HG02885 (cell line): ENCODE measurements at regions not wholly inside any gene's neighbourhood (a gene's known extent, or its start where the extent isn't known, plus 50 kb on each side); places are given as distances from the start of the nearest gene placed in this dataset.
"Not testable (repeated sequence)": the region's sequence is repeated elsewhere in the genome, so short reads cannot be mapped to it uniquely, and the experiment has no call there.

Experiments used
- ATAC-seq: cut with Tn5 transposase; IDR thresholded peaks from one replicate; pipeline ENCODE4 v1.9.1; 2021; ENCODE audit warnings: mild to moderate bottlenecking; ENCODE audit not compliant: unreplicated experiment, poor library complexity

DNA sequence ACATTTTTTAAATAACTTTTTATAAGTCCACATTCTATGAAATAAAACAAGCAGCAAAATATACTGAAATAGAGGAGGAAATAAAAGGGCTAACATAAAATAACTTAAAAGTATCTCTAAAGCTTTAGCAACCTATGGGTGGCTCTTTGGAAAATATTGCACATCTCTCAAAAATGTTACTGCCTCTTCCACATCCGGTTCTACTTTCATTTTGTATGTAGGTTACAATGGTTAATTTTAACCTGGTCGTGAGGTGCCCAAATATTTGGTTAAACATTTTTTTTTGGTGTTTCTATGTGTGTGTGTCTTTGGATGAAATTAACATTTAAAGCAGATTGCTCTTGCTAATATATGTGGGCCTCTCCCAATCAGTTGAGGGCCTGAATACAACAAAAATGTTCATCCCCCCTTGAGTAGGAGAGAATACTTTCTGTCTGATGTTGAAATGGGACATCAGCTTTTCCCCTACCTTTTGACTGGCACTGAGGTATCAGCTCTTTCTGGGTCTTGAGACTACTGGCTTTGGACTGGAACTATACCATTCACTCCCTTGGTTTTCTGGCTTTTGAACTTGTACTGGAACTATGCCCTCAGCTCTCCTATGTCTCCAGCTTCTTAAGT, 353.0 kb downstream of the ADAM29 start:
- ATAC-seq: peak; percentile 94

DNA sequence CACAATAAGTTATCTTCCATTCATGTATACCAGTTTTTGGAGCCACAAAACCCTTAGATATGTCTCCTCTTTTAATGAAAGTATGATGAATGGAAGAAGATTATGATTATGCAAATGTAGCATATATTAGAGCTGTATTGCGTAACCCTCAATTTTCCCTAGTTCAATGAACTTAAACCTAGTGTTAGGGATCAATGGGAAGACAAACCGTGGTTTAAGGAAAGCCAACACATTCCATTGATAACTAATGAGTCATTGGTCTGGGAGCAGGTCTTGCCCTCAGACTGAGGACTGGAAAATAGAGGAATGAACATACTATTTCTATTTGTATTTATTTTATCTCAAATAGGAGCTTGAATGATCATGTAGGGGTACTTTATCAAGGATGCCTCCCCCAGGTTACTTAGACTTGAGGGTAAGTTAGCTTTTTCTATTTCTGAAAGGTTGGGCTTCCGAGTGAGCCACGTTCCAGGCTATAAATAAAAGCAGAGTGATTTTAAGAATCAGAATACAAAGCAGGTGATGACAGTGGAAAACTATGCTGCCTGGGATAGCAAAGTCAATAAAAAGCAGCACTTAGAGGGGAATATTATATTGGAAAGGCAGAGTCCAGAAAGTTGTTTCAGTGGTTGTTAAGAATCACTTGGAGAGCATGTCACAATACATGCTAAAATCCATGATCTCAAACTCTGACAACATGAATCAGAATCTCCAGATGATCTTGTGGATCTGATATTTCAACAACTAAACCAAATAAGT, 356.0 kb downstream of the ADAM29 start:
- no peak for ATAC-seq

DNA sequence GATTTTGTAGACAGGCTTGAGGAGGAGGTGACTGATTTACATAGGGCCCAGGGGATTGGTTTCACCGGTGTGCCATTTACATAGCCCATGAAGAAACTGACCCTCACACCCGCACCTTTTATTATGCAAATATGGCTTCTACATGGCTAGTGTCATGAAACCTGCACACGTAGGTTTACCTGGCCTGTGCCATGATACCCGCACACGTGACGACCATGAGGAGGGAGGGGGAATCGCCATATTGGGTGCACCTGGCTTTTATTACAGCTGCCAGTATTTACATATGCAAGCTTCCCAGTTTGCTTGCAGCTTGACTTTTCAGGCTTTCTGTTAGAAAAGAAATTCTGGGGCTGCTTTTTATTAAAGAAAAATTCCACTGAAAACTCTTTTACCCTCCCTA, 359.7 kb downstream of the ADAM29 start:
- no peak for ATAC-seq

DNA sequence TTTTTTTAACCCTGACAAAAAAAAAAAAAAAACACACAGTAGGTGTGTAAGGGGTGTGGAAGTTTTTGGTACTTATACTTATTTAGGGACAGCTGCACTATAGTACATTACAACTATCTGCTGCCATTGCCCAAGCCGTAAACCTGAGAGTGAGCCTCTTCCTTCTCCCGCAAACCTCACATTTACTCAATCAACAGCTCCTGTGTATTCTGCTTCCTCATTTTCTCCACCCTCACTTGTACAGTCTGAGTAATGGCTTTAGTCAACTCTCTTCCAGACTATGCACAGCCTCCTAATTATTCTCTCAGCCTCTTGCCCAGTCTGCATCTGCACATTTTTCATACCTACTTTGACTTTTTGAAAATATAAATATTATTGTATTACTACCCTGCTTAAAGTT, 362.0 kb downstream of the ADAM29 start:
- no peak for ATAC-seq

DNA sequence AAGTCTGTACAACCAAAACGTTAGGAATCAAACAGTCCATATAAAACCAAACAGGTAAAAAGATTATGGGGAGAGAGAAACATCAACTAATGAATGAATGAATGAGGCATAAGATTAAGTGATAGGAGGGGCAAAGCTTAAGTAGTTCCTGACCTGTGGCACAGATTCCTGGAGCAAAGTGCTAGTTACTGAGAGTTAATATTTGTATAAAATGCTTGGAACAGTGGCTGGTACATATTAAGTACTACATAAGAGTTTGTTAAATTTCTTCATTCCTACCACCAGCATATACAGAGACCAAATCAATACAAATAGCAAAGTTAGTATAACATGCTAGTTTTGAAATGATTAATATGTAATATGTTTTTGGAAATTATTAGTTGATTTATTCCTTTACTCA, 363.7 kb downstream of the ADAM29 start:
- ATAC-seq: no peak

DNA sequence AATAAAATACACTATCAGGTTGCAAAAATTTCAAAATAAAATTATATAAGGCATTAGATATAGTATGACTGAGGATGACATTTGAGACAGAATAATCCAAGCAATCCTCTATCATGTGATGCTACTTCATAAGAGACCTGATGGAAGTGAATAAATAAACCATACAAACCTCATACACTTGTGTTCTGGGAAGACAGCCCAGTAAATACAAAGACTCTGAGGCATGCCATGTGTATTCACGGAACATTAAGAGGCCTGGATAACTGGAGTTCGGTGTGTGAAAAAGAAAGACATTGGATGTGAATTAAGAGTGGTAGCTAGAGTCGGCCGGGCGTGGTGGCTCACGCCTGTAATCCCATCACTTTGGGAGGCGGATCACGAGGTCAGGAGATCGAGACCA, 364.2 kb downstream of the ADAM29 start:
- no peak for ATAC-seq

DNA sequence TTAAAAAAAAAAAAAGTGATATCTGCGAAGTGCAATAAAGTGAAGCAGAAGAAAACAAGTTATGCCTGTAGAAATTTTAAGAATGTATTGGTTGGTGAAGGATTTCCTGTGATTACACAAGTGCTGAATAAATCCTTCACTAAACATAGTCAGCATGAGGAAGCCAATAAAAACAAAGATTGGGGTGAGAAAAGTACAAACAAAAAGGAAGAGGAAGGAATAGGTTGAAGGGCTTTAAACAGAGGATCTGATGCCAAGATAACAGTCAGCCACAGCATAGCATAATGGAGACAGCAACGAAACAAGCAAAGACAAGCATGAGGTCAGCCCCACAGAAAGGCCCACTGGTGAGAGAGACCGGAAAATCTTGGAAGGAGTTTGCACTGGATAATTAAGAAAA, 372.2 kb downstream of the ADAM29 start:
- no peak for ATAC-seq

DNA sequence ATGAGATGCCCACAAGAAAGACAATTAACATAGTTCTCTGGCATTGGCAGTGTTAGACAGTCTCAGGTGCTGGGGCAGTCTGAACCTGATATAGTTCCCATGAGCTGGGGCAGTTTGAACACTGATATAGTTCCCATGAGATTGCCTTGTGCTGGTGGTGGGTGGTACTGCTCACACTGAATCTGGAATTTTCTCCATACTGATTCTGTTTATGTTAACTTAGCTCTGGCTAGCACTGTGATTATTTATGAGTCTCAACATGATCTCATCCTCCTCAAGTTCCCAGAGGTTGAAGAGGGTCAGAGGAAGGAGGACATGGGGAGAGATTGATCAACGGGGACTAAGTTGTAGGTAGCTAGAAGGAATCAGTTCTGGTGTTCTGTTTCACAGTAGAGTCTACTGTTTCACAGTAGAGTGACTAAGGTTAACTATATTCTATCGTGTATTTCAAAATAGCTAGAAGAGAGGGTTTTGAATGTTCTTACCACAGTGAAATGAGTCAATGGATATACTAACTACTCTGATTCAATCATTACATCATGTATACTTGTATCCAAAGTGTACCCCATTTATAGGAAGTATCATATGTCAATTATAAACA, 379.9 kb downstream of the ADAM29 start:
- ATAC-seq: no peak

DNA sequence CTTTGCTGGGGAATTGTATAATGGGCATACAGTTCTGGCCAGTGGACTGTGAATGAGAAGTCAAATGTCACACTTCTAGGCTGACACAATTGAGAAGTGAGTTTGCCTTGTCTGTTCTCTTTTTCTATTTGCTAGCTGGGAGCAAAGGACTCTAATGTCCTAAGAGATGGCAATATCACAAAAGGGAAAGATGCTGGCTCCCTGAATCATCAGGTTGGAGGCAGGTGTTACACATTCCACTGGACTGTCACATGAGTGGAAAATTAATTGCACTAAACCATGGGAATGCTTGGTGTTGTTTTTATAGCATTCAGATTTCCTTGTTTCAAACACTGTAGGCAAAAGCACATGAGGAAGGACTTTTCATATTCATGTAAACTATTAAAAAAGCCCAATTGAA, 388.3 kb downstream of the ADAM29 start:
- no peak for ATAC-seq

DNA sequence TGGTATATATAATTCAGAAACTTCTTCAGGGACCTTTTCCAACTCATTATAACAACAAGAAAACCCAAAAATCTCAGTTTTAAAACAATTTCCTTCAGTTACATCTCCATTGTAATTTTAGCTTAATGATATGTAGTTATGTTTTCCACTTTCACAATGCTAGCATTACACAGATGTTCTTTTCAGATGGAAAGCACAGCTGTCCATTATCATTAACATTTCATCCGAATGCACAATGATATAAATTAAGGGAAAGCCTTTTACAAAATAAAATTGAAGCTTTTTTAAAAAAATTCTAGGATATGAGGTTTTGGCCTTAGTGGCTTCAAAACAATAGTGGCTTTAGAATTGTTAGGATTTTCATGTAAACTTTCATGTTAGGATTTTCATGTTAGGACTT, 389.2 kb downstream of the ADAM29 start:
- no peak for ATAC-seq

DNA sequence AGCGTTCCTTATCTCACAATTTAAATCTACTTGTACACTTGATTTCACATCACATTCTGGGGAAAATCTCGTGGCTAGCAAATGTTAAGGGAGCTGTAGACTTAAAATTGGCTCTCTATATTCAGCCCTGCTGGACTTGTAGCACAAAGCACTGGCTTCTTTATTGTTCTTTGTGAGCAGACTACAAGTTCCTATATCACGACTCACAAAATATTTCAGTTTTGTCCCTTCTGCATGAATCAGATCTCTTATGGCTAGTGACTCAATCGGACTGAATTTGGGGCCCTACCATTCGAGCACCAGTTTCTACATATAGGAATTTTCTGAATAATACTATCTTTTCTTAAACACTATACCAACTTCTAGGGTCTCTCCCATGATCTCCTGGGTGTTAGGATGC, 390.1 kb downstream of the ADAM29 start:
- ATAC-seq: no peak

DNA sequence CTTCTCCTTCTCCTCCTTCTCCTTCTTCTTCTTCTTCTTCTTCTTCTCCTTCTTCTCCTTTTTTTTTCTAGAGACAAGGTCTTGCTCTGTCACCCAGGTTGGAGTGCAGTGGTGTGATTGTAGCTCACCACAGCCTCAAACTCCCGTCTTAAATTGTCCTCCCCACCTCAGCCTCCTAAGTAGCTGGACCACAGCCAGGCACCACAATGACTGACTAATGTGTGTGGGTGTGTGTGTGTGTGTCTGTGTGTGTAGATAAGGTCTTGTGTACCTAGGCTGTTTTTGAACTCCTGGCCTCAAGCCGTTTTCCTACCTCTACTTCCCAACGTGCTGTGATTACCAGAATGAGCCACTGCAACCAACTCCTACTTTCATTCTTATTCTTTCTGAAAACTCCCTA, 390.9 kb downstream of the ADAM29 start:
- ATAC-seq: no peak

DNA sequence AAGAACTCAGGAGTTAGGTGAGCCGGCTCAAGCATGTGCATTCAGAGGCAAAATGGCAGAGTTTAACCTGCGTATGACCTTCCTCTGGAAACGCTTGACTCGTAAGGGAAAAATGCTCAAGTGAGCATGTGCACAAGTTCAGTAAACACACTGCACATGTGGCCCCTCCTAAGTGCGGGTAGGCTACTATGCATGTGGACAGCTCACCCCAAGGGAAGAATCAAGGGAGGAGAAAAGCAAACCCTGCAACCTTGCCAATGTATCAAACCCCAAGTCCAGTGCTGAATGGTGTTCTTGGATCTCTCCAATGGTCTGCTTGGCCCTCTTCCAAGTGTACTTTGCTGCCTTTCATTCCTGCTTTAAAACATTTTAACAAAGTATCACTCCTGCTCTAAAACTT, 407.1 kb downstream of the ADAM29 start:
- ATAC-seq: no peak

DNA sequence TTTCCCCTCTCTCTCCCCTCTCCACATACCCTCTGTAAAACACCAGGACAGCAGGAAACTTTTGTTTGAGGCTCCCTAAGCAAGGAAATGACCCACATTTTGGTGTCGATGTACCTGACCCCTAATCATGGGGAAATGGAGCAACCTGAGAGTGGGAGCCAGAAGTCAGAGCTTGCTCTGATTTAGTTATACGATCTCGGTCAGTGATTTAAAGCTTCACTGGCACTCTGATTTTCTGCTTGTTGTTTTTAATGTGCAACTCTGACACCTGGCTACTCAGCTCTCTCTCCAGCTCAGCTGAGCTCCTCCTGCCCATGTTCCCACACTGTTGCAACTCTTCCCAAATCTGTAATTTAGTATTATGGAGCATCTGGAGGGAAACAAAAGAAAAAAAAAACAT, 408.6 kb downstream of the ADAM29 start:
- ATAC-seq: no peak

DNA sequence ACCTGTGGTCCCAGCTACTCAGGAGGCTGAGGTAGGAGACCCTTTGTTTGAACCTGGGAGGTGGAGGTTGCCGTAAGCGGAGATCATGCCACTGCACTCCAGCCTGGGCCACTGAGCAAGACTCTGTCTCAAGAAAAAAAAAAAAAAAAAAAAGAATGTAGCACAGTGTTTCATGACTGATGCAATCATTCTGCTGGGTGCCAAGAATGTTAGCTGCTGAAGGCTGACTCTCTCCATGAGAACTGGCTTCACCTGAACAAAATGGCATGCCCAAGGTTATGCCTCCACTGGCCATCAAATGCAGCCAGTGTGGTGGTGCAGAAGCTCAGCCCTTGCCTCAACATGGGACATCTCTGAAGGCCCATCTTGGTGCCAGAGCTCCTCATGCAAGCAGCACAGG, 412.1 kb downstream of the ADAM29 start:
- no peak for ATAC-seq

DNA sequence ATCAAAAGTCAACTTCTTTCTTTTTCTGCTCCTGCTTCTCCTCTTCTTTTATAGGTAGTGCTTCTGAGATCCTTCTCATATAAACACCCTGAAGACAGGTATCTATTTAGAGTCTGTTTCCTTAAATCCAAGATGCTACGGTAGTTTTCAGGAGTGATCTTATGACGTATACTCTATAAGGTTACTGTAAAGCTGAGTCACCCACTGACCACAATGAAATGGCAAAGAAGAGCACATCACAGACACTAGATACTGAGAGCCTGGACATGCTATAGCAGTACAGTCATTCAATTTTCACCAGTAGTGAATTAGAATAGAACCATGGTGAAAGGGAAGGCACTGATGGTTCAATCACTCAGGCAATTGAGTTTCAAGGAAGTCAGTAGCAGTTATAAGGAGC, 412.5 kb downstream of the ADAM29 start:
- no peak for ATAC-seq

DNA sequence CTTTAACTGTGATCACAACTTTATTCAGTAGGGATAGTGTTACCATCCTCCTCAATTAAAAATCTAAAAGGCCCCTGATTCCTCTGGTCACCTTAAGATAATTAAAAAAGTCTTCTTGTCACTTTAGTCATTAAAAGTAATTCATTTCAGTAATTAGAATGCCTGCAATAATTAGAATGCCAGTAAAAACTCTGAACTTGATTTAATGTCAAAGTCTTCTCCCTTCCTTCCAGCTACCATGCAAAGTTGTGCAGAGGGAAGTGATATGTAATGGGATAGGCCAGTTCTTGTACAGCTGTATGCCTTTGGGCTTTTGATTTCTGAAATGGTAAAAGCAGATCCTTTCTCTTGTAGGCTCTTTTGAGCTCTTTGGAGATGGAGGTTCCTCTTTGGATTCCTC, 417.2 kb downstream of the ADAM29 start:
- no peak for ATAC-seq

DNA sequence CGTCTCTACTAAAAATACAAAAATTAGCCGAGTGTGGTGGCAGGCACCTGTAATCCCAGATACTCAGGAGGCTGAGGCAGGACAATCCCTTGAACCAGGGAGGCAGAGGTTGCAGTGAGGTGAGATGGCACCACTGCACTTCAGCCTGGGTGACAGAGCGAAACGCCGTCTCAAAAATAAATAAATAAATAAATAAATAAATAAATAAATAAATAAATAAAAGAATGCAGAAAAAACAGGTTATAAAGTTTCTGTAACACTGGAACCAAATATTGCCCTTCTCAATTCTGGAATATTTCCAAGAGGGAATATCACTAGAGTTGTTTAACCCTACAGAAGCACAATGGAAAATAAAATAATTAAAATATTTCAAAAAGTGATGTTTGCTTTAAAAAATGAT, 418.4 kb downstream of the ADAM29 start:
- ATAC-seq: not testable (repeated sequence)

DNA sequence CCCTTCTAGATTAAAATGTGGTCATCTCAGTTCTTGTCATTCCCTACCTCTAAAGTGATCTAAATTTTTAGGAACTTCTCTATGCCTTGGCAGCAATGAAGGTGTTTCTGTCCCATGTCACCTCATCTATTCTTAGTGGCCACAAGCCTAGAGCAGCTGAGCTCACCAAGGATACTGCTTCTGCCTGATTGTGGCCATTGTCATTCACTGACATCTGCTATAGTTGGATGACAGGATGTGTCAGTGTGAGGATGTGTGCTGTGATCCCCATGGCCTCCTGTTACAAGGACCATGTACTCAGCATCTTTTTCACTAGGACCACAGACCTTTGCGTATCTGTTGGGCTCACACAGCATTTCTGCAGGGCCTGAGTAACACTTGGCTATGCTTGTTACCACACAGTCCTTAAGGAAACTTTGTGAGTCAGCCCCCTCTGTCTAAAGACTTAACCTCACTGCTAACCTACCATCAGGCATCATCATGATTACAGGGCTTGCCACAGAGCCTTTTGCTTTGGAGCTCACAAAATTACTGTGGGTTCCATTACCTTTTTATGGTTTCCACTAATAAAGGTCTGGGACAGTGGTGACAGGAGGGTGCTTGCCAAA, 421.0 kb downstream of the ADAM29 start:
- ATAC-seq: no peak

DNA sequence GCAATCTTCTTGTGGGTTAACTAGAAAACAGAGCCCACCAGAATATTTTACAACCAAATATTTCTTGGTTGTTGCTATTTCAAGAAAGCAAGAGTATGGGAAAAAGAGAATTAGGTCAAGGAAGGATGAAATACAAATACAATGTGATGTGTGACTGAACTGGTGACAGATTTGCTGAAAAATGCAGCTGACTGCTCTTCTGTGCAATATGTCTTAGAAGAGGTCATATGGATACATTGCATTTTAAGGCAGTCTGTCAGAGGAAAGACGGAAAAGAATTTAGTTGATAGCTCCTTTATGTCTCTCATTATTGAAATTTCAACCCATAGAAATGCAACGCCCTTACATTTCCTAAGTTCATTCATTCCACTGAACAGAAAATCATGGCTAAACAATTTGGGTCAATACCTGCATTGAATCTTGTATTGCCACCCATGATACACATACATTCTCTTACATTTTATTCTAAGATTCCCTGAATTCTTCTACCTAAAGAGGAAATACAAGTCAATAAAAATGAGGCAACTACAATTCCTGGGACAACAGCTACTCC, 423.1 kb downstream of the ADAM29 start:
- no peak for ATAC-seq

DNA sequence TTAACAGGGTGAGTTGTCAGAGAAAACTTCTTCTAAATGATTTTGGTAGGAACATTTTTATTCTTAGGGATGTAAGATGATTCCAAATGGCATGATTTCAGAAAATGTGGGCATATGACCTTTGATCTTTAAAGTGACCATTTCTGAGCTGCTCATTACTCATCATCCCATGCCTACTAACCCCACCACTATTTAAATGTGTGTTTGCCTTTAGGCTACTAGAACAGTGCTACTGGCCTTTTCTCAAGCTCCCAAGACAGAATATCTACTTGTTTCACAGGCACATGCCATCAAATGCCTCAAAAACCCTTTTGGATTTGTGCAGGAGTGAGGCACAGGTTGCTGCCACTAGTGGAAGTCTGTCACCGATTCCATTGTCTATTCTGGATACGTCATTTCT, 428.2 kb downstream of the ADAM29 start:
- ATAC-seq: no peak
